ENCODE measurements at regions not wholly inside any gene's neighbourhood (a gene's known extent, or its start where the extent isn't known, plus 50 kb on each side); places are given as distances from the start of the nearest gene placed in this dataset.

DNA sequence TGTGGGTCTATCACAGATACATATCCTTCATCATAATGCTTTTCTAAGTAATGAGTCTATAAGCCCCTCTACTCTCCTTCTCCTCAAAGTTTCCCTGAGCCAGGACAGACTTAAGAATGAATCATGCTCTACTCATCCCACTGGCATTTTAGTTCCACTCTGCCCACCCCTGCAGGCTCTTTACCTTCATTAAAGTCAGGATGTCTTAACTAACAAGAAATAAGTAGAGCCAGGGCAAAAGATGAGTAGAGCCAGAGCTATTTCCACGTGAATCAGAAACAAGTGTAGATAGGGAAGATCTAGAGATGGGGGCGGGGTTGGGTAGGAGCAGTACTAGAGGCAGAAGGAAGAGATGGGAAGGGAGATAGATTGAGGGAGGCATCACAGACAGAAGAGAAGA, 790.5 kb downstream of the RNF144A start:
- DNase-seq, result no peak
- peaks cover 16% of the 10 kb centered on the region for H3K4me1 ChIP-seq (ENCODE audit: low read length)
- H3K27me3 ChIP-seq (ENCODE audit: low read length), result no peaks in the 10 kb centered on the region
- H3K9ac ChIP-seq (ENCODE audit: low read length), result no peak overlapping the region
- no peak overlapping the region for H3K4me2 ChIP-seq (ENCODE audit: low read depth, low read length, poor library complexity, severe bottlenecking)
- no peaks in the 10 kb centered on the region for H4K20me1 ChIP-seq (ENCODE audit: insufficient read depth, low read depth, low read length)
- no peaks in the 10 kb centered on the region for H3K9me2 ChIP-seq (replicated peaks; ENCODE audit: insufficient read depth, low read length)
- no peaks in the 10 kb centered on the region for H3K79me2 ChIP-seq (ENCODE audit: low read length)
- H3K9me3 ChIP-seq (ENCODE audit: low read length), result no peaks in the 10 kb centered on the region
- H3K4me3 ChIP-seq (ENCODE audit: low read length), result no peak overlapping the region
- no peaks in the 10 kb centered on the region for H3K36me3 ChIP-seq (ENCODE audit: insufficient read depth, low read length)
- H3K27ac ChIP-seq (ENCODE audit: low read length), result no peak overlapping the region
- no peak overlapping the region for H2AFZ ChIP-seq (ENCODE audit: low read length)

DNA sequence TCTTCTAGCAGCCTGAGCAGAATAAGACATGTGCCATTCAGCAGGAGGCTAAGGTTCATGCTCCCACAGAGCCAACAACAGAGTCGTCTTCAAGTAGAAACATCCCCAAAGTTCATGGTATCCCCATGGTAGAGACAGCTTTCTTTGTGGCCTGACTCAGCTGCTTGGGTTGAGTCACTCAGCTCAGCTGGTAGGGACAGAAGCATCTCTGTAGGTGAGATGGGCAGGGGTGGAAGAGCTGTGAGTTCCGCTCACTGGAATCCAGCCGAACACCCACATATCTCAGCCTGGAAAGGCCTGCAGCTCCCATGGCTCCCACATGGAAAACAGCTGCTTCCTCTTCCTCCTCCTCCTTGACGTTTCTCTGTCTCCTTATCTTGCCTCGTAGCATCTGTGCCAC, 792.7 kb downstream of the RNF144A start:
- Histone ChIP-seq H3K36me3 (ENCODE audit: insufficient read depth, low read length) (no peaks in the 10 kb centered on the region), H3K4me1 (ENCODE audit: low read length) (no peaks in the 10 kb centered on the region), H3K79me2 (ENCODE audit: low read length) (no peaks in the 10 kb centered on the region), H3K9me2 (replicated peaks; ENCODE audit: insufficient read depth, low read length) (no peaks in the 10 kb centered on the region), H3K9me3 (ENCODE audit: low read length) (no peaks in the 10 kb centered on the region), H3K27me3 (ENCODE audit: low read length) (no peaks in the 10 kb centered on the region), H3K9ac (ENCODE audit: low read length) (no peak overlapping the region), H3K4me2 (ENCODE audit: low read depth, low read length, poor library complexity, severe bottlenecking) (no peak overlapping the region), H2AFZ (ENCODE audit: low read length) (no peak overlapping the region), H4K20me1 (ENCODE audit: insufficient read depth, low read depth, low read length) (no peaks in the 10 kb centered on the region), H3K4me3 (ENCODE audit: low read length) (no peak overlapping the region), H3K27ac (ENCODE audit: low read length) (no peak overlapping the region)
- DNase-seq, result no peak

GRCh38 chr2:7711167-7711566, 794.0 kb downstream of the RNF144A start:
- DNase-seq, result no peak
- no peak overlapping the region for H3K4me3 ChIP-seq (ENCODE audit: low read length)
- H3K4me2 ChIP-seq (ENCODE audit: low read depth, low read length, poor library complexity, severe bottlenecking), result no peak overlapping the region
- H3K27ac ChIP-seq (ENCODE audit: low read length), result no peak overlapping the region
- H2AFZ ChIP-seq (ENCODE audit: low read length), result no peak overlapping the region
- H3K9me2 ChIP-seq (replicated peaks; ENCODE audit: insufficient read depth, low read length), result no peaks in the 10 kb centered on the region
- no peaks in the 10 kb centered on the region for H3K79me2 ChIP-seq (ENCODE audit: low read length)
- H3K9me3 ChIP-seq (ENCODE audit: low read length), result no peaks in the 10 kb centered on the region
- no peaks in the 10 kb centered on the region for H3K36me3 ChIP-seq (ENCODE audit: insufficient read depth, low read length)
- no peaks in the 10 kb centered on the region for H4K20me1 ChIP-seq (ENCODE audit: insufficient read depth, low read depth, low read length)
- H3K27me3 ChIP-seq (ENCODE audit: low read length), result no peaks in the 10 kb centered on the region
- no peak overlapping the region for H3K9ac ChIP-seq (ENCODE audit: low read length)
- peaks cover 2% of the 10 kb centered on the region for H3K4me1 ChIP-seq (ENCODE audit: low read length)

DNA sequence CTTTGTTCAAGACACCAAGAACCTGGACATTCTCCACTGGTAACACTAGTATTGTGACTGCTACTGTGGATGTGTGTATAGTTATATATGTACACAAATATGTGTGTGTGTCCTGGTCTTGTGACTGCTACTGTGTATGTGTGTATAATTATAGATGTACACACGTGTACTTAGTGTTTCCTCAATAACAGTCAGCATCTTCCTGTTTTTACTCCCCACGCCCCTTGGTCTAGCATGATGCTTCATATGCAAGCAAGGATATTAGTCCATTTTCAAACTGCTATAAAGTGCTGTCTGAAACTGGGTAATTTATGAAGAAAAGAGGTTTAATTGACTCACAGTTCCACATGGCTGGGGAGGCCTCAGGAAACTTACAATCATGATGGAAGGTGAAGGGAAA, 802.7 kb downstream of the RNF144A start:
- H3K36me3 ChIP-seq (ENCODE audit: insufficient read depth, low read length), result no peaks in the 10 kb centered on the region
- H3K9ac ChIP-seq (ENCODE audit: low read length), result no peak overlapping the region
- H3K4me1 ChIP-seq (ENCODE audit: low read length), result peaks cover 41% of the 10 kb centered on the region
- DNase-seq, result no peak
- H3K79me2 ChIP-seq (ENCODE audit: low read length), result no peaks in the 10 kb centered on the region
- no peaks in the 10 kb centered on the region for H3K9me3 ChIP-seq (ENCODE audit: low read length)
- 0 out of 2 replicates have a peak, but pooled peaks cover 2% of the 10 kb centered on the region for H3K27me3 ChIP-seq (ENCODE audit: low read length)
- H3K4me2 ChIP-seq (ENCODE audit: low read depth, low read length, poor library complexity, severe bottlenecking), result no peak overlapping the region
- no peaks in the 10 kb centered on the region for H3K9me2 ChIP-seq (replicated peaks; ENCODE audit: insufficient read depth, low read length)
- no peaks in the 10 kb centered on the region for H4K20me1 ChIP-seq (ENCODE audit: insufficient read depth, low read depth, low read length)
- no peak overlapping the region for H3K27ac ChIP-seq (ENCODE audit: low read length)
- no peak overlapping the region for H3K4me3 ChIP-seq (ENCODE audit: low read length)
- H2AFZ ChIP-seq (ENCODE audit: low read length), result no peak overlapping the region

GRCh38 chr2:7721413-7721995, 804.3 kb downstream of the RNF144A start:
- Histone ChIP-seq H3K79me2 (ENCODE audit: low read length) (no peaks in the 10 kb centered on the region), H3K27ac (ENCODE audit: low read length) (no peak overlapping the region), H3K9me3 (ENCODE audit: low read length) (no peaks in the 10 kb centered on the region)

GRCh38 chr2:7722212-7722910, 805.1 kb downstream of the RNF144A start:
- H3K27me3 ChIP-seq (ENCODE audit: low read length), result 0 out of 2 replicates have a peak, but pooled peaks cover 2% of the 10 kb centered on the region
- no peak overlapping the region for H3K9ac ChIP-seq (ENCODE audit: low read length)
- DNase-seq, result no peak
- H3K4me3 ChIP-seq (ENCODE audit: low read length), result no peak overlapping the region
- H3K79me2 ChIP-seq (ENCODE audit: low read length), result no peaks in the 10 kb centered on the region
- H3K4me1 ChIP-seq (ENCODE audit: low read length), result peaks cover 60% of the 10 kb centered on the region
- no peak overlapping the region for H3K27ac ChIP-seq (ENCODE audit: low read length)
- H3K36me3 ChIP-seq (ENCODE audit: insufficient read depth, low read length), result no peaks in the 10 kb centered on the region; the same call in 1 of the 2 replicates
- H3K9me3 ChIP-seq (ENCODE audit: low read length), result no peaks in the 10 kb centered on the region
- no peak overlapping the region for H2AFZ ChIP-seq (ENCODE audit: low read length)
- no peaks in the 10 kb centered on the region for H4K20me1 ChIP-seq (ENCODE audit: insufficient read depth, low read depth, low read length)
- no peak overlapping the region for H3K4me2 ChIP-seq (ENCODE audit: low read depth, low read length, poor library complexity, severe bottlenecking)
- H3K9me2 ChIP-seq (replicated peaks; ENCODE audit: insufficient read depth, low read length), result no peaks in the 10 kb centered on the region

More at GRCh38 chr2:7721413-7721995, 804.3 kb downstream of the RNF144A start:
- Histone ChIP-seq H3K4me2 (ENCODE audit: low read depth, low read length, poor library complexity, severe bottlenecking) (no peak overlapping the region), H3K9ac (ENCODE audit: low read length) (no peak overlapping the region), H3K36me3 (ENCODE audit: insufficient read depth, low read length) (no peaks in the 10 kb centered on the region), H4K20me1 (ENCODE audit: insufficient read depth, low read depth, low read length) (no peaks in the 10 kb centered on the region), H3K27me3 (ENCODE audit: low read length) (0 out of 2 replicates have a peak, but pooled peaks cover 2% of the 10 kb centered on the region), H3K9me2 (replicated peaks; ENCODE audit: insufficient read depth, low read length) (no peaks in the 10 kb centered on the region), H3K4me3 (ENCODE audit: low read length) (no peak overlapping the region), H3K4me1 (ENCODE audit: low read length) (peaks cover 52% of the 10 kb centered on the region), H2AFZ (ENCODE audit: low read length) (no peak overlapping the region)
- no peak for DNase-seq

- H4K20me1 ChIP-seq (ENCODE audit: insufficient read depth, low read depth, low read length), result no peaks in the 10 kb centered on the region
- peak overlapping the region; percentile 34 for H3K9ac ChIP-seq (ENCODE audit: low read length)
- H3K4me2 ChIP-seq (ENCODE audit: low read depth, low read length, poor library complexity, severe bottlenecking), result peak overlapping the region; percentile 68
- H3K27me3 ChIP-seq (ENCODE audit: low read length), result 0 out of 2 replicates have a peak, but pooled peaks cover 2% of the 10 kb centered on the region
- H3K27ac ChIP-seq (ENCODE audit: low read length), result peak overlapping the region; percentile 94
- no peaks in the 10 kb centered on the region; the same call in 1 of the 2 replicates for H3K36me3 ChIP-seq (ENCODE audit: insufficient read depth, low read length)
- H3K9me3 ChIP-seq (ENCODE audit: low read length), result no peaks in the 10 kb centered on the region
- H3K4me1 ChIP-seq (ENCODE audit: low read length), result peaks cover 72% of the 10 kb centered on the region
- H2AFZ ChIP-seq (ENCODE audit: low read length), result no peak overlapping the region
- no peaks in the 10 kb centered on the region for H3K9me2 ChIP-seq (replicated peaks; ENCODE audit: insufficient read depth, low read length)
- peak overlapping the region; percentile 38; the same call in 1 of the 2 replicates for H3K4me3 ChIP-seq (ENCODE audit: low read length)
- H3K79me2 ChIP-seq (ENCODE audit: low read length), result no peaks in the 10 kb centered on the region
- peak; percentile 95 for DNase-seq
These were observed 807.1 kb downstream of the RNF144A start for GRCh38 chr2:7724336-7724735.

- Histone ChIP-seq H3K36me3 (ENCODE audit: insufficient read depth, low read length) (no peaks in the 10 kb centered on the region; the same call in 1 of the 2 replicates), H3K27ac (ENCODE audit: low read length) (peak overlapping the region; percentile 94), H3K79me2 (ENCODE audit: low read length) (no peaks in the 10 kb centered on the region), H3K9me3 (ENCODE audit: low read length) (no peaks in the 10 kb centered on the region), H3K4me1 (ENCODE audit: low read length) (peaks cover 74% of the 10 kb centered on the region), H4K20me1 (ENCODE audit: insufficient read depth, low read depth, low read length) (no peaks in the 10 kb centered on the region), H3K9ac (ENCODE audit: low read length) (peak overlapping the region; percentile 54), H2AFZ (ENCODE audit: low read length) (peak overlapping the region; percentile 37; the same call in 1 of the 2 replicates), H3K9me2 (replicated peaks; ENCODE audit: insufficient read depth, low read length) (no peaks in the 10 kb centered on the region), H3K27me3 (ENCODE audit: low read length) (no peaks in the 10 kb centered on the region), H3K4me2 (ENCODE audit: low read depth, low read length, poor library complexity, severe bottlenecking) (peak overlapping the region; percentile 68), H3K4me3 (ENCODE audit: low read length) (peak overlapping the region; percentile 53)
- peak; percentile 83 for DNase-seq
These were observed 808.1 kb downstream of the RNF144A start for GRCh38 chr2:7725171-7725849.

All from Karpas-422 (cell line).